ENCODE measurements at regions not wholly inside any gene's neighbourhood (a gene's known extent, or its start where the extent isn't known, plus 50 kb on each side); places are given as distances from the start of the nearest gene placed in this dataset.
"Not testable (repeated sequence)": the region's sequence is repeated elsewhere in the genome, so short reads cannot be mapped to it uniquely, and the experiment has no call there.

- H3K36me3 Mint-ChIP-seq (ENCODE audit: low read depth); H3K4me1 Mint-ChIP-seq (ENCODE audit: low read depth); DNase-seq (ENCODE audit: low spot score); H3K9me3 Mint-ChIP-seq; H3K4me3 Mint-ChIP-seq; H3K27me3 Mint-ChIP-seq (ENCODE audit: low read depth); H3K27ac Mint-ChIP-seq: not testable (repeated sequence)
Measured at GRCh38 chr20:12004776-12005175, 87.1 kb downstream of the BTBD3 start.

- peaks cover 3% of the 10 kb centered on the region for H3K27me3 Mint-ChIP-seq (ENCODE audit: low read depth)
- peak; percentile 4 for DNase-seq (ENCODE audit: low spot score)
- no peaks in the 10 kb centered on the region for H3K9me3 Mint-ChIP-seq
- no peaks in the 10 kb centered on the region for H3K36me3 Mint-ChIP-seq (ENCODE audit: low read depth)
- no peak overlapping the region for H3K27ac Mint-ChIP-seq
- no peak overlapping the region for H3K4me3 Mint-ChIP-seq
- H3K4me1 Mint-ChIP-seq (ENCODE audit: low read depth) = no peaks in the 10 kb centered on the region
Measured at GRCh38 chr20:12012241-12013222, 94.8 kb downstream of the BTBD3 start.

GRCh38 chr20:12014276-12014675 lies 96.6 kb downstream of the BTBD3 start:
- H3K27ac Mint-ChIP-seq = no peak overlapping the region
- no peaks in the 10 kb centered on the region for H3K36me3 Mint-ChIP-seq (ENCODE audit: low read depth)
- no peaks in the 10 kb centered on the region for H3K9me3 Mint-ChIP-seq
- no peak overlapping the region for H3K4me3 Mint-ChIP-seq
- no peaks in the 10 kb centered on the region for H3K4me1 Mint-ChIP-seq (ENCODE audit: low read depth)
- no peak for DNase-seq (ENCODE audit: low spot score)
- H3K27me3 Mint-ChIP-seq (ENCODE audit: low read depth) = no peaks in the 10 kb centered on the region

DNA sequence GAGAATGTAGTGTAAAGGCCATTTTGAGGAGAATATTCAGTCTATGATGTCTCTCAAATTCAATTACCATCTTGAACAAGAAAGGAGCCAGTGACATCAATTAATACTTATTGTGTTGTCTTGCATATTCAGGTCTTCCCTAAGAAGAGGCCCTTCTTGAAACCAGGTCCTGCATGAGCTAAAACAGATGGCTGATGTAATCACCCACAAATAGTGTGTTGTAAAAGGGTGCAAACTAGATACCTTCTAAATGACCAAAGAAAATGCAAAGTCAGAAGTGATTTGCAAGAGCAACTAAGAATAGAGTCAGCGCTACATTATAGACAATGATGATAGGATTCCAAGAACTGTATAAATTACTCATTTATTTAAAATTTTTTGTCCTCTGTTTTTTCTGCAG lies 97.0 kb downstream of the BTBD3 start:
- Mint-ChIP-seq H3K36me3 (ENCODE audit: low read depth) (no peaks in the 10 kb centered on the region), H3K4me1 (ENCODE audit: low read depth) (no peaks in the 10 kb centered on the region), H3K27me3 (ENCODE audit: low read depth) (no peaks in the 10 kb centered on the region), H3K9me3 (no peaks in the 10 kb centered on the region), H3K27ac (no peak overlapping the region), H3K4me3 (no peak overlapping the region)
- DNase-seq (ENCODE audit: low spot score) = no peak

- Mint-ChIP-seq H3K27ac (no peak overlapping the region), H3K36me3 (ENCODE audit: low read depth) (no peaks in the 10 kb centered on the region), H3K4me1 (ENCODE audit: low read depth) (no peaks in the 10 kb centered on the region), H3K27me3 (ENCODE audit: low read depth) (peaks cover 3% of the 10 kb centered on the region), H3K9me3 (no peaks in the 10 kb centered on the region), H3K4me3 (no peak overlapping the region)
- DNase-seq (ENCODE audit: low spot score) = no peak
Measured at GRCh38 chr20:12016291-12016690, 98.6 kb downstream of the BTBD3 start.

DNA sequence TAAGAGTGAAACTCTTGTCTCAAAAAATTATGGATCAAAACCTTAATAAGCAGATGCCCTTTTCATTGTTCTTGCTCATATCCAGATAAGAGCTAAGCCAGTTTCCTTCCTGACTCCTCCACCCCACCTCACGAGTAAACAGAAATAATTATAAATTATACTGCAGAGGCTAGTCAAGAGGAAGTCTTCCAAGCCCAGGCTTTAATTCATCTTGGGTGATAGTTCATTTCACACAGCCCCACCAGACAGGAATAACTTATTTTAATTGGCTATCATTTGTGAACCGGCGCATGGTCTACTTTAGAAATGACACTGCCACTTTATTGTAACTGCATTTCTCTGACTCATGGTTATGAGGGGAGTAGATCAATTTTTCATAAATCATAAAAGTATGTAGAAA lies 102.0 kb downstream of the BTBD3 start:
- Mint-ChIP-seq H3K4me3 (no peak overlapping the region), H3K27me3 (ENCODE audit: low read depth) (peaks cover 3% of the 10 kb centered on the region), H3K36me3 (ENCODE audit: low read depth) (no peaks in the 10 kb centered on the region), H3K4me1 (ENCODE audit: low read depth) (no peaks in the 10 kb centered on the region), H3K9me3 (no peaks in the 10 kb centered on the region), H3K27ac (no peak overlapping the region)
- DNase-seq (ENCODE audit: low spot score) = no peak

DNA sequence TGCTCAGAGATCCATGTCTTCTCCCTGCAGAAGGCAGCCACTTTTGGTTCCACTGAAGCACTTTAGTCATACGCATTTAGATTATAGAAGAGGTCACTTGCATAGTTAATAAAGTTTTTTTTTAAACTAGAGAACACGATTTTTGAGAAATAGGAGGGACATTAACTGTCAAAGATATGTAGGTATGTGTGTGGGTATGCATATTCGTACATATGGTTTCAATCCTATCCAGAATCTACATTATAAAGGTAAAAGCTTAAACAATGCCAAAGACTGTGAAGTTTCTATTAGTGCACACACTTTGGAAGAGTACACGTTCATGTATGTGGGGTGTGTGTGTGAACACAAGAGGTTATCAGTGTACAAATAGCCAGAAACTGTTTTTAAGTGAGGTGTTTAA lies 103.2 kb downstream of the BTBD3 start:
- no peak overlapping the region for H3K27ac Mint-ChIP-seq
- H3K27me3 Mint-ChIP-seq (ENCODE audit: low read depth) = peaks cover 3% of the 10 kb centered on the region
- H3K9me3 Mint-ChIP-seq = no peaks in the 10 kb centered on the region
- no peak for DNase-seq (ENCODE audit: low spot score)
- no peak overlapping the region for H3K4me3 Mint-ChIP-seq
- no peaks in the 10 kb centered on the region for H3K4me1 Mint-ChIP-seq (ENCODE audit: low read depth)
- no peaks in the 10 kb centered on the region for H3K36me3 Mint-ChIP-seq (ENCODE audit: low read depth)

DNA sequence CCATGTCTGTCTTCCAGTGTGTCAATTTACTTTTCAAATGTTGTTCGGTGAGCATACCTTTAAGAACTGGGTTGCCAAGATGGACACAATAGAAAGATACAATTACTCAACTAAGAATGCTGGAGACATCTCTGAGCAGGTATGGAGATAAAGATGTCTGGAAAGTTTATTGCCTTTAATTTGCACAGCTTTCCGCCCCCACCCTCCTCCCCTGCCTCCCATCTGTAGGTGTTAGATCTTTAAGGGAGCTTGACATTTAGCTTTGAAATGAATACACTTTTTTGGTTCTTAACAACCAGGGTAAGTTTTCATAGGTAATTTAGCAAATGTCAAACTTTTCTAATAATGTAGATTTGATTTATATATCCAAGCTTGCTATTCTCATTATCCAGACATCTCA lies 104.4 kb downstream of the BTBD3 start:
- Mint-ChIP-seq H3K27me3 (ENCODE audit: low read depth) (peaks cover 3% of the 10 kb centered on the region), H3K4me1 (ENCODE audit: low read depth) (no peaks in the 10 kb centered on the region), H3K27ac (no peak overlapping the region), H3K4me3 (no peak overlapping the region), H3K9me3 (no peaks in the 10 kb centered on the region), H3K36me3 (ENCODE audit: low read depth) (no peaks in the 10 kb centered on the region)
- no peak for DNase-seq (ENCODE audit: low spot score)

DNA sequence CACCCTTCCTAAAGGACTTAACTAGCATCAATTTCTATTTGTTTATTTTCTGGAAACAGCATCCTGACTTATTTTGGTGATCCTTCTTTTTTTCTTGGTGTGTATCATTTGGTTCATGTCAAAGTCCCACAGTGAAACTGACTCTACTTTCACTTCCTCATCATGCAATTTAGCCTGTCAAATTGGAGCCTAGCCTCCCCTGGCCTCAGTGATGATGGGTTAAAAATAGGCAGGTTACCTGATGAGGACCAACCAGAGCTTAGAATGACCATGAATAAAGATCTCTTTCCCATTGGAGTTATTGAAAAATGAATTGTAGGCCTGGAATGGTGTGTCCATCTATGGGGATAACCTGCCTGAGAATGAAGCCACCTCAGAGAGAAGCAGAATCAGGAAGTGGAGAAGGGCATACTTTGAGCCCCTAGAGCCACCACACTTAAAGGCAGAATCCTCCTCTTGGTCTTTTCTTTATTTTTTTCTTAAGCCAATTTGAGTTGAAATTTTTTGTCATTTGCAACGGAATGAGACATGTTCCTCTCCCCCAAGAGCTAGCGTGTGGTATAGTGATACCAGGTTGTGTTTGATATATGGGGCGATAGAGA lies 105.6 kb downstream of the BTBD3 start:
- Mint-ChIP-seq H3K27ac (no peak overlapping the region), H3K4me3 (no peak overlapping the region), H3K4me1 (ENCODE audit: low read depth) (no peaks in the 10 kb centered on the region), H3K36me3 (ENCODE audit: low read depth) (no peaks in the 10 kb centered on the region), H3K27me3 (ENCODE audit: low read depth) (peaks cover 3% of the 10 kb centered on the region), H3K9me3 (no peaks in the 10 kb centered on the region)
- DNase-seq (ENCODE audit: low spot score) = no peak

DNA sequence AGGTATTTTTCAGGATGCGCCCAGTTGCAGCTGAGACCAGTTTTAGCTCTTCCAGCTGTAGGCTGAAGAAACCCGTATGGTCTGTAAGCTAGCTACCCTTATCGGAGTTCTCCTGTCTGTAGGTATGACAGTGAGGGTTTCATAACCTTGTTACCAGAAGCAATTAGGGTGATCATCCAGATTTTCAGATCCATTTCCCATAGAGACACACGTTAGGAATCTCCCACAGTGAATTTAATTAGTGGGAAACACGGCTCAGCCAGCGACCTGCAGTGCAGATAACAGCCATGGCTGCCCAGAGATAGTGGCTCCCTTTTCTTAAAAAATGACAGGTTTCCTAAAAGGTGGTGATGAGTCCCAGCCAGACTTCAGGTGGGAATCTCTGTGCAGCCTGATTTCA lies 111.1 kb downstream of the BTBD3 start:
- Mint-ChIP-seq H3K36me3 (ENCODE audit: low read depth) (no peaks in the 10 kb centered on the region), H3K27me3 (ENCODE audit: low read depth) (no peaks in the 10 kb centered on the region), H3K9me3 (no peaks in the 10 kb centered on the region), H3K4me1 (ENCODE audit: low read depth) (no peaks in the 10 kb centered on the region), H3K27ac (no peak overlapping the region), H3K4me3 (no peak overlapping the region)
- DNase-seq (ENCODE audit: low spot score) = no peak

DNA sequence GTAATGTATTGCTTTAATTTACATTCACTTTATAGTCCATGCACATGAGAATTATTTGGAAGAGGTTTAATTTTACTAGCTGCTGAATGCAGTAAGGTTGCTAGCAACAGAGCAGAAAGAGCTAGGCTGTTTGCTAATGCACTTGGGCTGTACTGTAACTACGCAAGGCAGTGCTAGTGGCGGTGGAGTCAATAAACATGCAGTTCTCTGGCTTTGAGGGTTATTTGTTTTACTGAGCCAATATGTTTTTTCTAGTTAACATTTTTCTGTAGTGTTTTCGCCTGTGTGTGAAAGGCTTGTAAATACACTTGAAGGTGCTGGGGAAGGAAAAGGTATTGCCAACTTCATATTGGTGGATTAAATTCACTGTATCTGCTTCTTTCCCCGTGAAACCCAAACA lies 112.8 kb downstream of the BTBD3 start:
- no peak overlapping the region for H3K4me3 Mint-ChIP-seq
- DNase-seq (ENCODE audit: low spot score) = no peak
- H3K9me3 Mint-ChIP-seq = no peaks in the 10 kb centered on the region
- no peaks in the 10 kb centered on the region for H3K36me3 Mint-ChIP-seq (ENCODE audit: low read depth)
- H3K4me1 Mint-ChIP-seq (ENCODE audit: low read depth) = no peaks in the 10 kb centered on the region
- H3K27ac Mint-ChIP-seq = no peak overlapping the region
- H3K27me3 Mint-ChIP-seq (ENCODE audit: low read depth) = no peaks in the 10 kb centered on the region

DNA sequence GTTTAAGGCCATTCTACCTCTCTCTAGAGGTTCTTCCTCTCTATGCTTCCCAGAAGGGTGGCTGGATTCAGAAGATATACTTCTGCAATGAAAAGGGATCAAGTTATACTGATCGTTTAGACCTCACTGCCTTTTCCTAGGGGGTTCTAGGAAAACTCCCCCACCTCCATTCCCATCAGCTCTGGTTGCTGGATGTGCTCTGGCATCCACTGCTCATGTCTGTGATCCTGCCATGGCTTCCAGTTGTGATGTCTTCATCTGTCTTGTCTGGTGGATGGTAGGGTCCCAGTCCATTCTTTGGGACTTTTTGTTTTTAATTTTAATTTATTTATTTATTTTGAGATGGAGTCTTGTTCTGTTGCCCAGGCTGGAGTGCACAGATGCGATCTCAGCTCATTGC lies 118.4 kb downstream of the BTBD3 start:
- Mint-ChIP-seq H3K4me1 (ENCODE audit: low read depth) (no peaks in the 10 kb centered on the region), H3K9me3 (no peaks in the 10 kb centered on the region), H3K27me3 (ENCODE audit: low read depth) (no peaks in the 10 kb centered on the region), H3K36me3 (ENCODE audit: low read depth) (no peaks in the 10 kb centered on the region), H3K27ac (no peak overlapping the region), H3K4me3 (no peak overlapping the region)
- DNase-seq (ENCODE audit: low spot score) = no peak

DNA sequence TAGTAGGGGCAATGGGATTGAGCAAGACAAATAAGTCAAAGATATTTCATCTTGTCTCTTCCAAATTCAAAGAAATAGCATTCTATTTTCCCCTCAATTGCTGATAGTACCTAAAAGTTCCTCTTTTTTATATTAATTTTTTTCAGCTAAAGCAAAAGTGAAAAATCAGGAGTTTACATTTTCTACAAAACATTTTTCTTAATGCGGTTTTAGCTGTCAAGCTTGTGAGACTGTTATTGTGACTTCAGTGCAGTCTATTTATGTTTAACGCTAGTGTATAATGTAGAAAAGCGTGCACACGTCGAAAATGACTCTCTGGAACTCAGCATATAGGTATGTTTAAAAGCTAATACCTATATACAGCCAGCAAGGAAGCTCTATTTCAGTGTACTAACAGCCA lies 119.8 kb downstream of the BTBD3 start:
- no peaks in the 10 kb centered on the region for H3K9me3 Mint-ChIP-seq
- no peaks in the 10 kb centered on the region for H3K27me3 Mint-ChIP-seq (ENCODE audit: low read depth)
- DNase-seq (ENCODE audit: low spot score) = no peak
- no peak overlapping the region for H3K4me3 Mint-ChIP-seq
- H3K4me1 Mint-ChIP-seq (ENCODE audit: low read depth) = no peaks in the 10 kb centered on the region
- H3K36me3 Mint-ChIP-seq (ENCODE audit: low read depth) = no peaks in the 10 kb centered on the region
- no peak overlapping the region for H3K27ac Mint-ChIP-seq

- H3K27ac Mint-ChIP-seq = no peak overlapping the region
- no peaks in the 10 kb centered on the region for H3K9me3 Mint-ChIP-seq
- no peaks in the 10 kb centered on the region for H3K4me1 Mint-ChIP-seq (ENCODE audit: low read depth)
- H3K27me3 Mint-ChIP-seq (ENCODE audit: low read depth) = no peaks in the 10 kb centered on the region
- no peak overlapping the region for H3K4me3 Mint-ChIP-seq
- no peak for DNase-seq (ENCODE audit: low spot score)
- H3K36me3 Mint-ChIP-seq (ENCODE audit: low read depth) = no peaks in the 10 kb centered on the region
Measured at GRCh38 chr20:12040261-12040660, 122.6 kb downstream of the BTBD3 start.
